HG03457 (cell line): ENCODE measurements at regions not wholly inside any gene's neighbourhood (a gene's known extent, or its start where the extent isn't known, plus 50 kb on each side); places are given as distances from the start of the nearest gene placed in this dataset.

ENCODE experiments used
- ATAC-seq: cut with Tn5 transposase; IDR thresholded peaks from one replicate; pipeline ENCODE4 v1.9.1; 2021; ENCODE audit warnings: moderate number of reproducible peaks; ENCODE audit not compliant: unreplicated experiment

DNA sequence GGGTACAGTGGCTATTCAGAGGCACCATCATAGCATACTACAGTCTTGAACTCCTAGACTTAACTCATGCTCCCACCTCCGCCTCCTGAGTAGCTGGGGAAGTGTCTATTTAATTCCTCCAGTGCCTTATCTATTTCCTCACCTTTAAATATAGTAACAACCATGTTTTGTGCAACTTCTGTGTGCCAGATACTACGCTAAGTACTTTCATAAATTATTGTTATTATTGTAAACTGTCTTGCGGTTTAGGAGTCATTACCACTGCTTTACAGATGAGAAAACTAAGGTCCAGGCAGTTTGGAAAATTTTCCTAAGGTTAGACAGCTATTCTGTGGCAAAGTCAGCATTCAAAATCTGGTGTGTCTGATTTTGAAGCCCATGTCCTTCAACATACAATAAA, 359.1 kb upstream of the XYLT1 start:
- ATAC-seq = no peak

DNA sequence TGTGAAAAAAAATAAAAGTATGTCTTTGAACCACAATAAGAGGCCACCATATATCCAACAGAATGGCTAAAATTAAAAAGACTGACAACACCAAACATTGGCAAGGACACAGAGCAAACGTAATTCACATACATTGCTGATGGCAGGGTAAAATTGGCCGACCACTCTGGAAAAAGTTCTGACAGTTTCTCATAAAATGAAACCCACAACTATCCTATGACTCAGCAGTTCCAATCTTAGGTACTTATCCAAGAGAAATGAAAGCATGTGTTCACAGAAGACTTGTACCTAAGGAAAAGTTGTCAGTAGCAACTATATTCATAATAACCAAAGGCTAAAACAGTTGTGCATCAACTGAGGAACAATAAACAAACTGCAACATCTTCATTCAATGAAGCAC, 357.3 kb upstream of the XYLT1 start:
- no peak for ATAC-seq

DNA sequence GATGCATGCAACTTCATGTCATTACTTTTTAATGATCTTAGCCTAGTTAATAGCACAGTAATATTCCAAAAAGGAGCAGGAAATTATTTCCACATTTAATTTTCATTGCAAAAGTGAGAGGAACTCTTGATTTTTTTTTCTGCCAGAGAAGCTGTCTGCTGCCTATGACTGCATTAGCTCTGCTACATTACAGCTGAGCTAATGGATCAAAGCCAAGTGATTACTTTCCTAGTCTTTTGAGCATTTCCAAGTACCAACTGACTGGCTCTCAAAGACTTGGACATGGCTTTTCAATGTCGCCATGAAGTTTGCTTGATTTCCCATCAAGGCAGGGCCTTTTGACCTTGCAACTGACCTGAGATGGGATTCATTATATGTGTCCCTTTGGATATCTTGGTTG, 356.6 kb upstream of the XYLT1 start:
- no peak for ATAC-seq

DNA sequence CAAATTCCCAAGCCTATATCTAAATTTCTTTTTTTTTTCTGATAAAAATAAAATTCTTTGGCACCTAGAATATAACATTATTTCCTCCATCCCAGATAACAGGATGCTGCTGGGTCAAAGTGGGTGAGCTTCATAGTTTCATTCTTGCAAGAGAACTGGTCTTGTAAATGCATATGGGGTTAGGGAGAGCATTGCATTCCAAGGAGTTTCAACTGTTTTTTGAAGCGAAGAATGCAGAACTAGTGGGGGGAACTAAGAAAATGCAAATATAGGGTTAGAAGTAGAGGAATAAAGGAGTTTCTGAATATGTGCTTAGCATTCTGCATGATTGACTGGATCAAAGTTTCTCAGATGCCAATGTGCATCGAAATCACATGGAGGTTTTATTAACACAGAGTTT, 347.2 kb upstream of the XYLT1 start:
- no peak for ATAC-seq

DNA sequence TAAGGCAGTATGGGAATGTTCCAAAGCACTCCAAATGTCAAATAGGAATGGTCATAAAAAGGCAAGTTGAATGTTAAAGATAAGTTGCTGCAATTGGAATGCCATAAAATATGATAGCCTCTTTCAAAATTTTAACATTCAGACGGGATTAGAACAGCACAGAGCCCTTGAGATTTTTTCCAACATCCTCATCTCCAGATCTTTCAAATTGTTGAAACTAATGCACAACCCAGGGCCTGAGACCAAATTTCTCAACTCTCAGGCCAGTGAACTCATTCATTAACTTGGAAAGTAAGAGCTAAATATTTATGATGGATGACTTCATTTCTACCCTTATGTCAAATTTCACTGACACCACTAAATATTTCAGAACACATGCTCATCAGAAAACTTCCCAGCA, 346.5 kb upstream of the XYLT1 start:
- no peak for ATAC-seq

DNA sequence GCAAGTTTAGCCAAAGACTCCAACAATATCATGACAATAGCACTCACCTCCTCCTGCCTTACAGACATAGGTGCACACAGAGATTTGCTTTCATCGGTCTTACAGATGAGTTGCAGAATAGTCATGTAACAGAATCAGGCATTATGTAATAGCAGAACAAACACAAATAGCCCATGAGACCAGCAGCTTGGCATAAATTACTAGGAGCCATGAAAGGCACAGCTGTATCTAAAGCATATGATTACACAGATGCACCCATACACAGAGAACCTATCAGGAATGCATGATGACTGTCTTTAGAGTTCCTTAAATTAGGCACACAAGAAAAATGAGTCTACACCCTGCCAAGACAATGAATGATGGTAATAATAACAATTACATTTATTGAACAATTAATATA, 342.0 kb upstream of the XYLT1 start:
- ATAC-seq = no peak

DNA sequence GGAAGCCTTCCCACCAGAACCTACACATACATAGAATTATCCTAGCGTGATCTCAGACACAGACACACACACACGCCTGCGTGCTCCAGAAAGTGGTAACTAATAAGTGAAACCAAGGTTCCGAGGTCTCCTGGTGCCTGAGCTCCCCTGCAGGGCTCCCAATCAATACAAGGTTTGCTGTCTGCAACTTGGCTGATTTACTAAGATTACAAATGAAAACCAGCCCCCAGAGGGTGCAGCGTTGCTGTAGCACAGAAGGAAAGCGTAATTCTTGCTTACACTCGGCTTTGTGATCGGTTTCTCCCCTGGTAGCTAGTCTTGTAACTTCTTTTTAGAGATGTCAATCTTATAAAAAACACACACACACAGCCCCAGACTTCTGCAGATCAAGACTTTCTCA, 334.1 kb upstream of the XYLT1 start:
- ATAC-seq = no peak

DNA sequence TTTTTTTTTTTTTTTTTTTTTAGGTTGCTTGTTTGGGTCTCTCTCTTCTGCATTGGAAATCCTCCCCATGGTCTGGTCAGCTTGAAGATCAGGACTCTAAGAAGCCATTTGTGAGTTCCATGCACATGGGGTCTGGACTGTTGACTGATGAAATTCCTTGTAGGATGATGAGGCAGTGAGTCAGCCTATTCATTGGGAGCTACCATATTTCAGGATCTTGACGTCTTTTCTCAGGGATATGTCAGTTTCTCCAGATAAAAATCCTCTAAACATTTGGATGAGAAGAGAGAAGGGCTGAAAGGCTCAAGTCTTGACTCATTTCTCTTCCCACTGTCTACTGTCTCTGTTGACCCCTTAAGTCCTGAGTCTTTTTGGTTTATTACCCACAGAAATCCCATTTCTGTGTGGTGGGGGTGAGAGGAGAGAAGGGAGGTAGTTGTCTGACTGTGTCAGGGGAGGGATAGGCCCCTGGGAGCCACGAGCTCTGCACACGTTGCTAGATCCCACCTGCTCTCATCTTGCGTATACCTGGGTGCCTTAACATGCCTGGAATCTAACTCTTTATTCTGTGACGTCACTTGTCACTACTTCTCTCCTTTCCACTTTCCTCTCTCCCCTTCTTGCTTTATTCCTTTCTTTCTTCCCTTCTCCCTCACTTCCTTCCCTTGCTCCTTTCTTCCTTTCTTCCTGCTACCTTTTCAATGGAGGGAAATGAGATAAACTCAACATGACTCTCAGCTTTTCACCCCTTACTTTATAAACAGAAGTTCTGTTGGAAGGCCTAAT, 333.1 kb upstream of the XYLT1 start:
- no peak for ATAC-seq

DNA sequence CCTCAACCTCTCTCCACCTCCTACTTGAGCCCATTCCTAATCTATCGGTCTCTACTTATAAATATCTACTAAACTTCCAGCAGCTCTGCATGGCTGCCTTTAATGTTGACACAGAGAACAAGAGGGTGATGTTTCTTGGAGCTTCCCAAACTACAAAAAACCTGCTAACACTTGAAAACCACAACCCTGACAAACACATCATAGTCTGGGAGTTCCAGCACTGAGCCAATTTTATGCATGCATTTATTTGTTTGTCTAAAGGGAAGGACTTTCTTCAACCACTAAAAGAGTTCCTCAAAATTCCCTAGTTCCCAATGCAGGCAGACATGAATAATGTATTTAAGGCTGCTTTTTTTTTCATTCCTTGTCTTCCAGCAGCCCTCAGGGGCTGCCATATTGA, 331.8 kb upstream of the XYLT1 start:
- ATAC-seq = no peak

DNA sequence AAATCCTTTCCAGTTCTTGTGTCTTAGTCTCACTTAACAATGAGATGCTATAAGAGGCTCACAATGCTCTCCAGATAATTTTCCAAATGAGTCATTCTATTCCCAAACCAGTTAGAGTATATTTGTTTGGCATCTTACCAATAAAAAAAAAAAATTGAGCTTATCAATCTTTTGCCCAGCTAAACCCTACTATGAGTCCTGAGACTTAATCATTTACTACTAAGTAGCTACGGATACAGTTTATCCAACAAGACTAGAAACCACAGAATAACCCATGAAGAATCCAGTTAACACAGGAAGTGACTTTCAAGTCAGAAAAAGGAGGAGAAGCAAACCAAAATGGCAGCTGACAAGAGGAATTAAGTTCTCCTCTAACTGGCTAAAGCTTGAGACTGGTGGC, 330.3 kb upstream of the XYLT1 start:
- ATAC-seq = no peak

DNA sequence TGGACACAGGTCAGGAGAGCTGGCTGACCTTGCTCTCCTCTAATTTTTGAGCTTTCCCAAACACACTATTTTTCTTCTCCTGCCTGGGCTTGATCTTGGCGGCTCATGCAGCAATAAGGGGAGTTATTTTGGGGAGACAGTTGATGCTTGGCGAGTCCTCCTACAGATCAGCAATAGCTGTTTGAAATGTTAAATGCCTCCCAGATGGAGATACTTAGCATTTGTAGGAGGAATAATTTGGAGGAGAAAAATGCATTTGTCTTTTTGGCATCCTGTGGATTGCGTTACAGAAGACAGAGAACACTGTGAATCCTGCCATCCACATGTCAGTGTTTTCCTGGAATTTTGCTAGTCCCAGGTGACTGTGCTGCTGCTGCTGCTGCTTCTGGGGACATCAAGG, 328.0 kb upstream of the XYLT1 start:
- no peak for ATAC-seq

DNA sequence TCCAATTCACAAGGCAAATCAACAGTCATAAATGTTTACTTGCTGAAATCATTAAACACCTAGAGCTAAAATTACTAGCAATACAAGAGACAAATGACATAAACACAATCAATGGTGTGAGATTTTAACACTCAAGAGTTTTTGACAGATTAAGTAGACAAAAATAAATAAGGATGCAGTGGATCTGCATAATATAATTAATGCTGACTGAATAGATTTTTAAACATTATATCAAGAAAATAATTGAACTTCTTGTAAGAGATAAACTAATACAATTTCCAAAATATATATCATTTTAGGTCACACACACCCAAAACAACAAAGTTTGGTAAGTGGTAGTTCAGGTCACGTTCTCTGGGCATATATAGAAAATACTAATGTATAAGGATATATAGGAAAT, 322.6 kb upstream of the XYLT1 start:
- no peak for ATAC-seq

DNA sequence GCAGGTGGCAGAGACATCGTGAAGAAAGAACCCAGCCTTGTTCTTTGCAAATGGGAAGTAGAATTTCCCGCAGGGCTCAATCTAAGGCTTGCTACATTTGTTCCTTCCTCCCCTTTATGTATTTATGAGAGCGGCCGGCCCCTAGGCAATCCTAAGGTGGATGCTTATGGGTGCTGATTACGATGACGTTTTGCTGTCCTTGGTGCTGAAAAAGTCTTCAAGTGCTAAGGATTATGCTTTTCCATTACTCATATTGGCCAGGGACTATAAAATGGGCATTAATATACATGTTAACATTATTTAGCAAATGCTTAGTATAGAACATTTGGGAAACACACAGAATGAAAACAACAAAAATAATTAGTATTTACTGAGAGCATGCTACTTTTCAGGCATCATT, 313.3 kb upstream of the XYLT1 start:
- ATAC-seq = no peak

DNA sequence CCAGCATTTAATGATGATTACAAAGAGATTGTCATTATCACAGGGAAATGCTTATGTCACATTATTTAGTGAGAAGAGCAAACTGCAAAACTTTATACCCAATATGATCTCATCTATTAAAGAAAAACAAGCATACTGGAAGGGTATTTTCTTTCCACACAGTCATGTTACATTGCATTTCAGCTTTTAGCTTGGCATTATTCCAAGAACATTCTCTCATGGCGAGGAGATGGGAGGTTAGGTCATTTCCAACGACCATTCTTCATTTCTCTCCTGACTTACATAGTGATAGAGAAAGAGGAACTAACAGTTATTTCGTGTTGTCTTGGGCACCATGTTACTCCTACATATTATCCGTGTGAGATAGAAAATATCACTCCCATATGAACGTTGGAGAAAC, 309.4 kb upstream of the XYLT1 start:
- no peak for ATAC-seq

DNA sequence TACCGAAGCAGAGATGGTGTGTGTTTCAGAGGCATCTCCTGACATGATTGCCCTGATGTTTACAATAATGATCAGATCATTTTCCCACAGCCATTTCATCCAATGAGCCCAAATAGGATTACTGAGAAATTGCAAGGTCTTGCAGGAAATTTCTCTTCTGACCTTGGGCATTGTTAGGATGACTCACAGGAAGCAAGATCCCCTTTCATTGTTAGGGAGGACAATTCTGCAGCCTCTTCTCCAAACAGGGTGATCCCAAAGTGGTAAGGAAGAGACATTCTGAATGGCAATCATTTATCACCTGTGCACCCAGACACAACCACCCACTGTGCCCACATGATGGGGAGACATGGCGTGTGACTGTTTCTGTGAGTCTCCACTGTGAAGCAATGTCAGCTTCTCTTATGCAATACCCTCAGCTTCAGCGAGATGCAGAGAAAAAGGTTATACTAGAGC, 306.7 kb upstream of the XYLT1 start:
- no peak for ATAC-seq

DNA sequence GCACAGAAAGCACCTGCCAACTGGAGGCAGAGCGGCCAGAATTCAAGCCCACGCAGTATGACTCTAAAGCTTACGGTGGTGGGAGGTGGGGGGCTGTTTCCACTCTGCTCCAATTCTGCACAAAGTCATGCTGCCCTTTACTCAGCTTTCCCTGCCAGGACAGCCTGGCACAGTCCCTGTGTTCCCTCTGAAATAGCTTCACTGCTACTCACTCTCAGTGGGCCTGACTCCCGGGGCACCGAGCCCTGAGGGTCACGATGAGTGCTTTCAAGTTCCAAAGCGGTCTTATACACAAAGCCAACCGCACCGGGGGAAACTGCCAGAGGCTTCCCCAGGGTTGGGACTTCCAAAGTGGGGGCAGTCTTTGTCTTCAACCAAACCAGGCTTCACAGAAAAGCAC, 306.1 kb upstream of the XYLT1 start:
- no peak for ATAC-seq

DNA sequence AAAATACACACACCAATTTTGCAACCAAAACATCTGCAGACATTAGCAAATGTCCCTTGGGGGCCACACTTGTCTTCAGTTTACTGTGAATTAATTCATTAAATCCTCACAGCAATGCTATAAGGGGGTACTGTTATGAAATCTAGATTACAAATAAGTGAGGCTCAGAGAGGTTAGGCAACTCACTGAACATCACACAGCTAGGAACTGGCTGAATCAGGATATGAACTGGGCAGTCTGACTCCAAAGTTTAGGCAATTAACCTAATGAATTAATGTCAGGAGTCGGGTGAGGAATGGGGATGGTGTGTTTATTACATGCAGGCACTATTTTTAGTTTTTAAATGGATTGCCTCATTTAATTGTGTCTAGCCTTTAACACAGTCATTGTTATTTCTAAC, 305.7 kb upstream of the XYLT1 start:
- no peak for ATAC-seq

DNA sequence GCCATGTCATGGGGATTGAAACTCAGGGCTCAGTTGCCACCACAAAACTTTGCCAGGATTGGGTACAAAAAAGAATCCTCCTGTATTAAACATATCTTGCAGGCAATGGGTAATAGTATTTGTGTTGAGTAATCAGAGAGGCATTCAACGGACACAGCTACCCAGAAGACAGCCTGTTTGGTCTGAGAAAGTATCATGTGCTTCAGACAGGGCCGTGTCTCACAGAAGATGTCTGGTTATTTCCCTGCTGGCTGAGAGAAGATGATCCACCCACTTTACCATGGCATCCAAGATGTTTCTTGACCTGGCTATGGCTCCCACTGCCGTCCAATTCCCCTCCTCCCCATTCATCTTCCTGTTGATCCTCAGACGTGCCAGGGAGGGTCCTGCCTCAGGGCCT, 304.3 kb upstream of the XYLT1 start:
- ATAC-seq = no peak

DNA sequence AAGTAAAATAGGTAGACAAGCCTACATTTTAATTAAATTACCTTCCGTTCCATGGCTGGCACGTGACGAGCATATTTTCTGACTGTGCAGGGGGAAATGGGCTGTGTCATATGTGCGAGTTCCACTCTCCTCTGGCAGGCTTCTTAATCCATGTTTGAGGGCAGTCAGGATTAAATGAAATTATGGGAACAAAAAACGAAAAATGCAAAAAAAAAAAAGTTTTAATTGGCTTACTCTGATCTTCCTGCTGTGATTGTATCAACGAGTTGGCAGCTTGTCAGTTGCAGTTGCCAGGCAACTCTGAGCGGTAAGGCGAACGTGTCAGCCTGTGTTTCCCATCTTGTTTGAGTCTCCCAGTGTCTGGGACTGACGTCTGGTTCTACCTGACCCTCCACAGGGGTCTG, 302.9 kb upstream of the XYLT1 start:
- no peak for ATAC-seq

DNA sequence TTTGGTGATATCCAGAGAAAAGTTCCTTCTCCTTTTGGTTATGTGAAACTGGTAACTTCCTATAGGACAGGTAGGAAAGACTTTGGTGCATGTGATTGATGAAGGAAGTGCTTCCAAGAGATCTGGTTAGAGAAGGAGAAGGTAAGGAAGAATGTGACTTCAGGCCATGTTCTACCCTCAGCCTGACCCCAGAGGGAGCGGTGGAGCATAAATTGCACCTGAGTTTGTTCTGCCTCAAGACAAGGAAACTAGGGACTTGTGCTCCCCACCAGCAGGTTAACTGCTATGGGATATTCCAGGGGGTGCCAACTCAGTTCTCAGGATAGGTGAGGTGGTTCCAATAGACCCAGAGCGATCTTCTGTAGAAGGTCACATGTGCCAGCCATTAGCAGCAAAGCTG, 299.3 kb upstream of the XYLT1 start:
- ATAC-seq = no peak

DNA sequence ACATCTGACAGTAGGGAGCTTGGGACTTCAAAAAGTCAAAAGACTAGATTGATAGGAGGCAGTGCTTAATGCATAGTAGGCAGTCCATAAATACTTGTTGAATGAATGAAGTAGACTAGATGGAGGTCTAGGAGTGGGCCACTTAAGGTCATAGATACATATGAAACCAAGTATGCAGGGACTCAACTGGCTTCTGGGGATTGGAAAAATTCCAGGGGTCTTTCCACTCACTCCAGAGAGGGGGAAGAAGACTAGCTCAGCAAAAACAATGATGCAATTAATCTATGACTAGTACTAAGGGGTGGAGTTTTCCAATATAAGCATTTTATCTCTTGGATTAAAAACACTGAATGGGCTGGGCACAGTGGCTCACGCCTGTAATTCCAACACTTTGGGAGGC, 298.3 kb upstream of the XYLT1 start:
- no peak for ATAC-seq

DNA sequence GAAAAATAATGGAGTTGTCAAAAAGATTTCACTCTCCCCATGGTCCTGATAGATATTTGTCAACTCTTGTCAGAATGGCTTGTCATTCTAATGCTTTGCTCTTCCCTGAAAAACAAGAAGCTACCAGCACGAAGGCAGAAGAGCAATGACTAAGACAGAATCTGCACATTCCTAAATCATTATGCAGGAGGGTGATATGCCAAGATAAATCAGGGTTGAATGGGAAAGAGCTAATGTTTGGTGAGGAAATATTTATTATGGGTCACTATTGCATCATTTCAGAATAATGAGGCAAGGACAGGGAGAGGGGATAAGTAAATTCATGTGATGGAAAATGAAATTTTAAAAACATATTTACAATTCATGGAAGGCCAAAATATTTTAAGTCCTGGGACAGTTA, 297.5 kb upstream of the XYLT1 start:
- ATAC-seq = no peak

DNA sequence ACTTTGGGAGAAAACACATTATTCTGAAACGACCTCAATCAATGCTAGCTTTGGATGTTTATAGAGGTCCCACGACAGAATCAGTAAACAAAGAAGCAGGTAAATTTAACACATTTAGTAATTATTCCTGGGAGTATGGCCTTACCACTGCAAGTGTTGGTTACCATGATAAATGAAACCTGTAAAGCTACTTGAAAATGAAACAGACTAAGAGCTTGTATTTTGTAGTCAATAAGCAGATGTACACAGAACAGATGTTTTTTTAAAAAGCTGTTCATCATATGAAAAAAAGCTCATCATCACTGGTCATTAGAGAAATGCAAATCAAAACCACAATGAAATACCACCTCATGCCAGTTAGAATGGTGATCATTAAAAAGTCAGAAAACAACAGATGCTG, 295.3 kb upstream of the XYLT1 start:
- ATAC-seq = no peak
